K562 (cell line): ENCODE measurements at regions not wholly inside any gene's neighbourhood (a gene's known extent, or its start where the extent isn't known, plus 50 kb on each side); places are given as distances from the start of the nearest gene placed in this dataset.

Experiments used
- MYBL2 ChIP-seq, 2 experiments: fragments of 450-650 bp in 1 of 2; sonication (generic) in 1 of 2; formaldehyde crosslinking in 1 of 2; IDR thresholded peaks; 2 replicates each; pipeline versions ENCODE4 v1.6.1 to v1.8.1; 2017 to 2022; ENCODE audit warnings: borderline replicate concordance in 1 of 2, inconsistent platforms in 1 of 2, low read depth in 1 of 2, mild to moderate bottlenecking in 1 of 2, missing genetic modification reagents in 1 of 2, moderate library complexity in 1 of 2
- TF ChIP-seq, protein P1 (sequence below): fragments of 450-650 bp; IDR thresholded peaks from 2 replicates; pipeline ENCODE4 v1.6.1; 2016; ENCODE audit warnings: mild to moderate bottlenecking

DNA sequence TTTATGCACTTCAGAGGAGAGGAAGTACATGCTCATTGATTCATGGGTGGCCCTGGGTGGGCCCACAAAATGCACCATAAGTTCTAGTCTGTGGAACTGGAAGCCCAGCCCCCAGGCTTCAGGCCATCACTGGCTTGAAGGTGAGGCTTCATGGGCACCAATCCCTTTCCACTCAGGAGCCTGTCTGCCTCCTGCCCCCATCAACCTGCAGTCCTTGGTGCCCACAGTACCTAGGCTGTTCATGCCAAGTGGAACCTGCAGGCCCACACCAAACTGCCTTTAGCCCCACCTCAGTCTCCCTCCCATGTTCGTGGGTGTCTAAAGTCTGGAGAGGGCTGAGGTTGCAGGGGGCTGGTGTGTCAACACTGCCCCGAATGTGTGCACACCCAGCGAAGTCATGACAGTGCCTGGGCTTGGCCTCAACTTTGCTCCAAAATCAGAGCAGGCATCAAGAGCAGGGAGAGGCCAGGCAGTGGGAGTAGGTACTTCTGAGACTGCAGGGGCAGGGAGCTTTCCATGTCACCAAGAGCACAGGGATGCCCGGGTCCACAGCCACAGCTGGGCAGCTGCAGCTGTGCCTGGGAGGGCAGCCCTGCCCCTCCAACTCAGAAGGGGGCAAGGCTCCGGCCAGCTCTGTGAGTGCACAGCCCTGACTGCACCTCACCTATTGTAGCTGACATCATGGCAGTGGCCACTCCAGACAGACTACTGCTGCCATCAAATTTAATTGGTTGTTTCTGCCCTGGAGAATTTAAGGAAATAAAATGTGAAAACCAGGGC is 1250.4 kb upstream of the IGFBP7 start:
- TF ChIP-seq MYBL2 (IDR thresholded peaks at IDR 0.05; ENCODE audit: low read depth) (no peak), MYBL2 (CRISPR knock-in tag; IDR thresholded peaks at IDR 0.05; ENCODE audit: borderline replicate concordance) (no peak)
- TF ChIP-seq, protein P1, sequence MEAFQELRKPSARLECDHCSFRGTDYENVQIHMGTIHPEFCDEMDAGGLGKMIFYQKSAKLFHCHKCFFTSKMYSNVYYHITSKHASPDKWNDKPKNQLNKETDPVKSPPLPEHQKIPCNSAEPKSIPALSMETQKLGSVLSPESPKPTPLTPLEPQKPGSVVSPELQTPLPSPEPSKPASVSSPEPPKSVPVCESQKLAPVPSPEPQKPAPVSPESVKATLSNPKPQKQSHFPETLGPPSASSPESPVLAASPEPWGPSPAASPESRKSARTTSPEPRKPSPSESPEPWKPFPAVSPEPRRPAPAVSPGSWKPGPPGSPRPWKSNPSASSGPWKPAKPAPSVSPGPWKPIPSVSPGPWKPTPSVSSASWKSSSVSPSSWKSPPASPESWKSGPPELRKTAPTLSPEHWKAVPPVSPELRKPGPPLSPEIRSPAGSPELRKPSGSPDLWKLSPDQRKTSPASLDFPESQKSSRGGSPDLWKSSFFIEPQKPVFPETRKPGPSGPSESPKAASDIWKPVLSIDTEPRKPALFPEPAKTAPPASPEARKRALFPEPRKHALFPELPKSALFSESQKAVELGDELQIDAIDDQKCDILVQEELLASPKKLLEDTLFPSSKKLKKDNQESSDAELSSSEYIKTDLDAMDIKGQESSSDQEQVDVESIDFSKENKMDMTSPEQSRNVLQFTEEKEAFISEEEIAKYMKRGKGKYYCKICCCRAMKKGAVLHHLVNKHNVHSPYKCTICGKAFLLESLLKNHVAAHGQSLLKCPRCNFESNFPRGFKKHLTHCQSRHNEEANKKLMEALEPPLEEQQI, result no peak
